ENCODE measurements at regions not wholly inside any gene's neighbourhood (a gene's known extent, or its start where the extent isn't known, plus 50 kb on each side); places are given as distances from the start of the nearest gene placed in this dataset.

DNA sequence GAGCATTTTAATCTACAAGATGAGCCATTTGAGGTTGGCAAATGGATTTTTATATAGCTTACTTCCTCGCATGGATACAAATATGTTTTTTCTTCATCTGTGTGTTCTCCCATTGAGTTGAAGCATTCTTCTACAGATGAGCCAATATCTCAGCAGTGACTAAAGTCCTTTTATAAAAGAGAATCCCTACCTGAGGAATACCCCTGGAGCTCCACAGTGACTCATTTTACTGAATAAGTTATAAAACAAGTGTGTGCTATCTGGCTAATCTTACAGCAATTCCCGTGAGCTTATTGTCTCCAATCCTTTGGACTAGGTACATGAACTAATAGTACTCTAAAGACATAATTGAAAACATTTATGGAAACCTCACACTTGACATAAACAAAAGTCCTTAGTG, 354.2 kb upstream of the BCHE start:
- intact Hi-C loops (cut with DNase I), result no loop called here
- Histone ChIP-seq H3K4me1 (no peaks in the 10 kb centered on the region), H3K4me3 (no peak overlapping the region), H3K27ac (no peak overlapping the region), H3K36me3 (no peaks in the 10 kb centered on the region), H3K27me3 (no peaks in the 10 kb centered on the region), H3K9me3 (no peaks in the 10 kb centered on the region)
- TF ChIP-seq, protein P1, sequence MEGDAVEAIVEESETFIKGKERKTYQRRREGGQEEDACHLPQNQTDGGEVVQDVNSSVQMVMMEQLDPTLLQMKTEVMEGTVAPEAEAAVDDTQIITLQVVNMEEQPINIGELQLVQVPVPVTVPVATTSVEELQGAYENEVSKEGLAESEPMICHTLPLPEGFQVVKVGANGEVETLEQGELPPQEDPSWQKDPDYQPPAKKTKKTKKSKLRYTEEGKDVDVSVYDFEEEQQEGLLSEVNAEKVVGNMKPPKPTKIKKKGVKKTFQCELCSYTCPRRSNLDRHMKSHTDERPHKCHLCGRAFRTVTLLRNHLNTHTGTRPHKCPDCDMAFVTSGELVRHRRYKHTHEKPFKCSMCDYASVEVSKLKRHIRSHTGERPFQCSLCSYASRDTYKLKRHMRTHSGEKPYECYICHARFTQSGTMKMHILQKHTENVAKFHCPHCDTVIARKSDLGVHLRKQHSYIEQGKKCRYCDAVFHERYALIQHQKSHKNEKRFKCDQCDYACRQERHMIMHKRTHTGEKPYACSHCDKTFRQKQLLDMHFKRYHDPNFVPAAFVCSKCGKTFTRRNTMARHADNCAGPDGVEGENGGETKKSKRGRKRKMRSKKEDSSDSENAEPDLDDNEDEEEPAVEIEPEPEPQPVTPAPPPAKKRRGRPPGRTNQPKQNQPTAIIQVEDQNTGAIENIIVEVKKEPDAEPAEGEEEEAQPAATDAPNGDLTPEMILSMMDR (IDR thresholded peaks at IDR 0.05), result no peak
- TF ChIP-seq POLR2AphosphoS5 (IDR thresholded peaks at IDR 0.05; ENCODE audit: insufficient read depth in 1 of 2, low read depth in 1 of 2) (no peak), POLR2A (IDR thresholded peaks at IDR 0.05) (no peak)
- DNase-seq (ENCODE audit: extremely low spot score in 2 of 2), result no peak

DNA sequence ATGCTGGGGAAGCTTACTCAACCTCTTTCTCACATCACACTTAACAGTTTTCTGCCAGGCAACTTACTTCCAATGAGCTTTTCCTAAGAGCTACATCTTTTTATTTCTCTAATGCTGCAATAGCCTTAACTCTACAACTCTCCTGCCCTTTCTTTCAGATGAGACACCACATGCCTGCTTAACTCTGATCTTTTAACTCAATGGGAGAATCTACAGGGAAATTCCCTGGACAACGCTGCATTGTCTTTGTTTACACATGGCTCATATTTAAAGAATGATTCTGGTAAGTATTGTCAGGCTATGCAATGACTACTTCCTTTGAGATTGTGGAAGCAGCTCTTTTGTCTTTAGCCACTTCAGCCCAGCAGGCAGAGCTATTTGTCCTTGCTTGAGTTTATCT, 353.1 kb upstream of the BCHE start:
- no peak overlapping the region for H3K4me3 ChIP-seq
- H3K27me3 ChIP-seq, result no peaks in the 10 kb centered on the region
- H3K4me1 ChIP-seq, result no peaks in the 10 kb centered on the region
- no peaks in the 10 kb centered on the region for H3K9me3 ChIP-seq
- DNase-seq (ENCODE audit: extremely low spot score in 2 of 2), result no peak
- H3K36me3 ChIP-seq, result no peaks in the 10 kb centered on the region
- intact Hi-C loops (cut with DNase I), result no loop called here
- no peak for TF ChIP-seq POLR2A (IDR thresholded peaks at IDR 0.05)
- TF ChIP-seq, protein P1 (IDR thresholded peaks at IDR 0.05), result no peak
- no peak for TF ChIP-seq POLR2AphosphoS5 (IDR thresholded peaks at IDR 0.05; ENCODE audit: insufficient read depth in 1 of 2, low read depth in 1 of 2)
- H3K27ac ChIP-seq, result no peak overlapping the region

DNA sequence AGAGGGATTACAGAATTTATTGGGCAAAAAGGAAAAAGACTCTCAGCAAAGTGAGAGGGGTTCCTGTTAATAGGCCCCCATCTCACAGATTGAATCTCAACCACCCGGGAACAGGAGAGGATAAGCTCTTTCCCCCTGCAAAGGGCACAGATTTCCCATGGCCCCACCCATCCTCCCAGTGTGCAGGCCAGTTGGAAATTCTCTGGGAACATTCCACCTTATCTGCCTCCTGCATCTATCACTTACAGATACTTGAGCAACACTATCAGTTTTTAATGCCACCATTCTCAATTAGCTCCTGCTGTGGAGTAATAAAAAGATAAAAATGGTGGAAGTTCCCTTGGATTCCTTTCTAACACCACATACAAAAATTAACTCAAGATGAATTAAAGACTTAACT, 350.0 kb upstream of the BCHE start:
- DNase-seq (ENCODE audit: extremely low spot score in 2 of 2), result no peak
- Histone ChIP-seq H3K4me3 (no peak overlapping the region), H3K4me1 (no peaks in the 10 kb centered on the region), H3K27me3 (no peaks in the 10 kb centered on the region), H3K27ac (no peak overlapping the region), H3K9me3 (no peaks in the 10 kb centered on the region), H3K36me3 (no peaks in the 10 kb centered on the region)
- TF ChIP-seq, protein P1 (IDR thresholded peaks at IDR 0.05), result no peak
- no peak for TF ChIP-seq POLR2A (IDR thresholded peaks at IDR 0.05)
- intact Hi-C loops (cut with DNase I), result no loop called here

DNA sequence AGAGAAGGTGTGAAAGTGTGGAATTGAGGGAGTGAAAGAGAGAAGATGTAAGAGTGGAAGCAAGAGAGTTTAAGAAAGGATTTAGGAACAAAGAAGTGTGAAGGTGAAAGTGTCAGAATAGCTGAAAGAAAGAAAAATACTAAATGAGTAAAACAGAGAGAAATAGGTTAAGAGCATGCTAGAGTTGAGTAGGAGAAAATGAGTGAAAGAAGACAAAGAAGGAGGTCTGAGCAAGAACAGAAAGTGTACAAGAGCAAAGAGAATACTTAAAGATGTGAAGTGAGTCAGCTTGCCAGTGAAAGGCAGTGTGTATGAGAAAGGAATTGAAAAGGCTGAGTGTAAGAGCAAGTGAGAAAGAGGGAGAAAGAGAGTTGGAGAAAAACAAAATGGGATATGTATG, 348.8 kb upstream of the BCHE start:
- Histone ChIP-seq H3K27ac (no peak overlapping the region), H3K36me3 (no peaks in the 10 kb centered on the region), H3K4me3 (no peak overlapping the region), H3K4me1 (no peaks in the 10 kb centered on the region), H3K27me3 (no peaks in the 10 kb centered on the region), H3K9me3 (no peaks in the 10 kb centered on the region)
- intact Hi-C loops (cut with DNase I), result no loop called here
- no peak for DNase-seq (ENCODE audit: extremely low spot score in 2 of 2)
- TF ChIP-seq POLR2A (IDR thresholded peaks at IDR 0.05) (no peak), POLR2AphosphoS5 (IDR thresholded peaks at IDR 0.05; ENCODE audit: insufficient read depth in 1 of 2, low read depth in 1 of 2) (no peak)
- TF ChIP-seq, protein P1 (IDR thresholded peaks at IDR 0.05), result no peak

DNA sequence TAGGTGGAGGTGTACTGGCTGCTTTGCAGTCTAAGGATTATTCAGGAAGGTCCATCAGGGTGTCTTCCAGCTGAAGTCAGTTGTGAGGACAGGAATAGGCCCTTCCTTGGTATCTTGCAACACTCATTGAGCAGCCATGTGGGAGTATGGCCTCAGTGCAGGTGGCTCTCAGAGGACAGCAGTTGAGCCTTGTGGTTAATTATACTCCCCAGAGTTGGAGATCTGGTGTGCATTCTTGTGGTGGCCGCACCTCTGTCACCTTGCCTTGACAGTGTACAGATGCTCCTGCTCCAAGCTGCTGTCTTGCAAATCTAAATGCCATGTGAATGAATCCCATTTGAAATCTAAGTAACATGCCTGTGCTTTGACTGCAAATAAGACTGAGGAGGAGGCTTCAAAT, 339.9 kb upstream of the BCHE start:
- H3K4me3 ChIP-seq, result no peak overlapping the region
- H3K27ac ChIP-seq, result no peak overlapping the region
- no peaks in the 10 kb centered on the region for H3K36me3 ChIP-seq
- no peak for TF ChIP-seq POLR2A (IDR thresholded peaks at IDR 0.05)
- TF ChIP-seq, protein P1 (IDR thresholded peaks at IDR 0.05), result no peak
- TF ChIP-seq POLR2AphosphoS5 (IDR thresholded peaks at IDR 0.05; ENCODE audit: insufficient read depth in 1 of 2, low read depth in 1 of 2), result no peak
- no peak for DNase-seq (ENCODE audit: extremely low spot score in 2 of 2)
- H3K27me3 ChIP-seq, result no peaks in the 10 kb centered on the region
- intact Hi-C loops (cut with DNase I), result no loop called here
- no peaks in the 10 kb centered on the region for H3K9me3 ChIP-seq
- H3K4me1 ChIP-seq, result no peaks in the 10 kb centered on the region

All from vagina (tissue), 2 donors.